ENCODE measurements at regions not wholly inside any gene's neighbourhood (a gene's known extent, or its start where the extent isn't known, plus 50 kb on each side); places are given as distances from the start of the nearest gene placed in this dataset.
A peak's percentile ranks its signal among the peaks of the same experiment; 100 is the strongest.

DNA sequence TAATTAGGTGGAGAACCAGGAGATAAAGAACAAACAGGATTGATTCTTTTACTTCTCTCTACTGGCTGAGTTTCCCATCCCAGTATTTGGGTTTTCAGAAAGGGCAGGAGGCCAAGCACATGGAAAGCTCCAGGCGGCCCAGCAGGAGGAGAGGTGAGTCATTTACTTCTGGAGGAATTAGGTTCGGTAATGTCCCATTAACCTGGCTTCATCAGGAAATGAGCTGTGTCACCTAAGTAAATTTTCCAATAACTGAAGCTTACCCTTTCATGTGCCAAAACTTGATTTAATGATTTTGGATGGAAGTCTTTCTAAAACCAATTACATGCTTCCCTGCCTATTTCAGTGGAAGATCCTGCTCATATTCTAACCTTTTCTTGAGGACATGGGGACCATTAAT lies 257.6 kb upstream of the USP24 start (continued):
- TF ChIP-seq ZNF383 (CRISPR knock-in tag; IDR thresholded peaks at IDR 0.05; ENCODE audit: borderline replicate concordance) (no peak), CCDC6 (CRISPR knock-in tag; IDR thresholded peaks at IDR 0.05) (no peak), ZNF616 (CRISPR knock-in tag; IDR thresholded peaks at IDR 0.05; ENCODE audit: low read depth) (no peak)

DNA sequence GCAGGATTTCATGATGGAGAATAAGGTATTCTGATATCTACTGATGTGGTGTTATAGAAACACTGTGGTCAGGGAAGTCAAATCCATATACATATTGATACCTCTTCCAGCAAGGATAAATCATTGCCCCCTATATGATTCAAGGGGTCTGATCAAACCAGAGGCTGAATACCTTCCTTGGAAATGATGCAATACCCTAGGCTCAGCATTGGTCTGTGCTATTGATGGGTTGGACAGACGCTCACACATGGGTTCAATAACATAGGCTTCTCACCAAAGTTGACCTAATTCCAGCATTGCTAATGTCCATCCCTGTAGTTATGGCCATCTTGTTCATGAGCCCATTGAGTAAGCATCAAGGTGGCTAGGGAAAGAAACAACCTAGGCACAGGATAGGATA lies 257.0 kb upstream of the USP24 start:
- H3K27ac ChIP-seq (ENCODE audit: extremely low read length, insufficient read depth, low read length) = no peak overlapping the region
- CTCF ChIA-PET (ENCODE audit: low intra/inter-chr PET ratio, low total read pairs) = no interaction called here
- no peaks in the 10 kb centered on the region for H3K36me3 ChIP-seq (replicated peaks in 1 of 2; ENCODE audit: control insufficient read depth in 1 of 2, insufficient read depth in 2 of 2, low read length in 2 of 2)
- H2AFZ ChIP-seq (ENCODE audit: low read length) = no peak overlapping the region
- no CpG with 5 or more reads among the region's 1 CpG for WGBS (ENCODE audit: low lambda C conversion rate)
- intact Hi-C loops (cut with micrococcal nuclease; ENCODE audit: unreplicated experiment) (no loop called here), in situ Hi-C loops (cut with HindIII; ENCODE audit: extremely low pct_ligation_motif_present, low pct_unique_long_range_greater_than_20kb) (no loop called here)
- no peaks in the 10 kb centered on the region for H3K79me2 ChIP-seq (ENCODE audit: insufficient read depth, low read length)
- H4K20me1 ChIP-seq (ENCODE audit: insufficient read depth, low read length) = no peaks in the 10 kb centered on the region
- no peaks in the 10 kb centered on the region for H3K27me3 ChIP-seq (ENCODE audit: control insufficient read depth in 1 of 2, insufficient read depth in 2 of 2, low read length in 2 of 2)
- BruUV-seq (replicated peaks) = no TSS peak
- FAIRE-seq (no peak), DNase-seq (ENCODE audit: low spot score) (no peak), ATAC-seq (no peak)
- peaks cover 12% of the 10 kb centered on the region for H3K4me1 ChIP-seq (ENCODE audit: insufficient read depth, low read length)
- TF ChIP-seq ATF7 (IDR thresholded peaks at IDR 0.05) (peak; percentile 52), ATF7 (CRISPR knock-in tag; IDR thresholded peaks at IDR 0.05) (no peak), CREM (IDR thresholded peaks at IDR 0.05) (no peak), CREM (CRISPR knock-in tag; IDR thresholded peaks at IDR 0.05) (no peak), ZNF713 (CRISPR knock-in tag; IDR thresholded peaks at IDR 0.05) (no peak), CEBPB (IDR thresholded peaks at IDR 0.05; ENCODE audit: borderline replicate concordance, low read depth, low read length) (peak; percentile 55; the same call in 1 of the 2 replicates), ZNF235 (CRISPR knock-in tag; IDR thresholded peaks at IDR 0.05; ENCODE audit: borderline replicate concordance) (no peak), ZNF124 (CRISPR knock-in tag; IDR thresholded peaks at IDR 0.05) (no peak), ZNF329 (CRISPR knock-in tag; IDR thresholded peaks at IDR 0.05; ENCODE audit: low read depth) (no peak)
- no peak overlapping the region for H3K4me3 ChIP-seq (replicated peaks in 1 of 3; ENCODE audit: insufficient read depth in 1 of 3, low read depth in 2 of 3, low read length in 3 of 3)
- H3K9ac ChIP-seq (ENCODE audit: insufficient read depth, low read depth, low read length) = no peak overlapping the region
- POLR2A ChIA-PET = no interaction called here
- no peak overlapping the region for H3K4me2 ChIP-seq (ENCODE audit: low read depth, low read length)
- no peaks in the 10 kb centered on the region for H3K9me3 ChIP-seq (ENCODE audit: low read length)
